ENCODE measurements at regions not wholly inside any gene's neighbourhood (a gene's known extent, or its start where the extent isn't known, plus 50 kb on each side); places are given as distances from the start of the nearest gene placed in this dataset.

DNA sequence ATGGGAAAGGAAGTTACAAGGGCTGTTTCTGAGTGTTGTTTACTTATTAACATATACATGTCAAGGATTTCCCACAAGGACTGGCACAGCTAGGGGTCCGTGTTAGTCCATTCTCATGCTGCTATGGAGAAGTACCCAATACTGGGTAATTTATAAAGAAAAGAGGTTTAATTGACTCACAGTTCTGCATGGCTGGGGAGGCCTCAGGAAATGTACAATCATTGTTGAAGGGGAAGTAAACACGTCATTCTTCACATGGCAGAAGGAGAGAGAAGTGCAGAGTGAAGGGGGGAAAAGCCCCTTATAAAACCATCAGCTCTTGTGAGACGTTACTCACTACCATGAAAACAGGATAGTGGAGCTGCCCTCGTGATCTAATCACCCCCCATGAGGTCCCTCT is 128.9 kb upstream of the CELF4 start:
- TF ChIP-seq JUNB (IDR thresholded peaks at IDR 0.05) (no peak), BACH1 (IDR thresholded peaks at IDR 0.05; ENCODE audit: borderline replicate concordance) (no peak), RB1 (IDR thresholded peaks at IDR 0.05; ENCODE audit: borderline replicate concordance) (no peak), SUZ12 (IDR thresholded peaks at IDR 0.05; ENCODE audit: unreplicated experiment) (no peak), NR2C2 (IDR thresholded peaks at IDR 0.05; ENCODE audit: borderline replicate concordance, control insufficient read depth, insufficient read length, low read depth) (no peak), POLR2AphosphoS5 (IDR thresholded peaks at IDR 0.05; ENCODE audit: low read length) (no peak), POLR2A (IDR thresholded peaks at IDR 0.05; ENCODE audit: low read depth, low read length) (no peak)
- TF ChIP-seq, protein P1, sequence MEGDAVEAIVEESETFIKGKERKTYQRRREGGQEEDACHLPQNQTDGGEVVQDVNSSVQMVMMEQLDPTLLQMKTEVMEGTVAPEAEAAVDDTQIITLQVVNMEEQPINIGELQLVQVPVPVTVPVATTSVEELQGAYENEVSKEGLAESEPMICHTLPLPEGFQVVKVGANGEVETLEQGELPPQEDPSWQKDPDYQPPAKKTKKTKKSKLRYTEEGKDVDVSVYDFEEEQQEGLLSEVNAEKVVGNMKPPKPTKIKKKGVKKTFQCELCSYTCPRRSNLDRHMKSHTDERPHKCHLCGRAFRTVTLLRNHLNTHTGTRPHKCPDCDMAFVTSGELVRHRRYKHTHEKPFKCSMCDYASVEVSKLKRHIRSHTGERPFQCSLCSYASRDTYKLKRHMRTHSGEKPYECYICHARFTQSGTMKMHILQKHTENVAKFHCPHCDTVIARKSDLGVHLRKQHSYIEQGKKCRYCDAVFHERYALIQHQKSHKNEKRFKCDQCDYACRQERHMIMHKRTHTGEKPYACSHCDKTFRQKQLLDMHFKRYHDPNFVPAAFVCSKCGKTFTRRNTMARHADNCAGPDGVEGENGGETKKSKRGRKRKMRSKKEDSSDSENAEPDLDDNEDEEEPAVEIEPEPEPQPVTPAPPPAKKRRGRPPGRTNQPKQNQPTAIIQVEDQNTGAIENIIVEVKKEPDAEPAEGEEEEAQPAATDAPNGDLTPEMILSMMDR (IDR thresholded peaks at IDR 0.05 in 2 of 3, conservative IDR thresholded peaks at IDR 0.05 in 1 of 3; ENCODE audit: control insufficient read depth in 2 of 3, extremely low read depth in 1 of 3, insufficient read depth in 1 of 3, low read depth in 3 of 3, low read length in 3 of 3) = no peak
- TF ChIP-seq, protein P2, sequence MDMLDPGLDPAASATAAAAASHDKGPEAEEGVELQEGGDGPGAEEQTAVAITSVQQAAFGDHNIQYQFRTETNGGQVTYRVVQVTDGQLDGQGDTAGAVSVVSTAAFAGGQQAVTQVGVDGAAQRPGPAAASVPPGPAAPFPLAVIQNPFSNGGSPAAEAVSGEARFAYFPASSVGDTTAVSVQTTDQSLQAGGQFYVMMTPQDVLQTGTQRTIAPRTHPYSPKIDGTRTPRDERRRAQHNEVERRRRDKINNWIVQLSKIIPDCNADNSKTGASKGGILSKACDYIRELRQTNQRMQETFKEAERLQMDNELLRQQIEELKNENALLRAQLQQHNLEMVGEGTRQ (IDR thresholded peaks at IDR 0.05; ENCODE audit: borderline replicate concordance, low read depth, low read length) = no peak

Measured in GM12878 (cell line).